Ascending aorta (tissue), 2 donors: ENCODE measurements at regions not wholly inside any gene's neighbourhood (a gene's known extent, or its start where the extent isn't known, plus 50 kb on each side); places are given as distances from the start of the nearest gene placed in this dataset.

Source experiments
- DNase-seq, 2 donors: peaks; one replicate each; pipeline ENCODE4 v3.0.0-alpha.2; 2019; ENCODE audit warnings: low spot score in 2 of 2
- H3K27ac ChIP-seq, 2 donors: fragments of 200-600 bp; sonication (generic); one replicate each; pipeline ENCODE4 v1.5.1; 2016 to 2017; ENCODE audit warnings: mild to moderate bottlenecking in 1 of 2
- H3K27me3 ChIP-seq: fragments of 200-600 bp; sonication (generic); one replicate; pipeline ENCODE4 v1.5.1; 2017
- H3K36me3 ChIP-seq, 2 donors: fragments of 200-600 bp; sonication (generic); one replicate each; pipeline ENCODE4 v1.5.1; 2016
- H3K4me1 ChIP-seq, 2 donors: fragments of 200-600 bp; sonication (generic); one replicate each; pipeline ENCODE4 v1.5.1; 2016 to 2017; ENCODE audit warnings: mild to moderate bottlenecking in 1 of 2
- H3K4me3 ChIP-seq, 2 donors: fragments of 200-600 bp; sonication (generic); one replicate each; pipeline ENCODE4 v1.5.1; 2016 to 2017; ENCODE audit warnings: mild to moderate bottlenecking in 1 of 2
- H3K9me3 ChIP-seq, 2 donors: fragments of 200-600 bp; sonication (generic); one replicate each; pipeline ENCODE4 v1.5.1; 2016
- intact Hi-C: fragments of 100-400 bp; cut with DNase I; formaldehyde crosslinking; loops from one replicate; pipeline ENCODE4 v1.15.1; 2023
- TF ChIP-seq, protein P1 (sequence below), 3 experiments: fragments of 200-600 bp in 2 of 3; fragments of 450-650 bp in 1 of 3; sonication (generic) in 2 of 3; IDR thresholded peaks; one replicate each; pipeline ENCODE4 v1.5.1; 2016 to 2019; ENCODE audit warnings: antibody characterized with exemption in 3 of 3, mild to moderate bottlenecking in 1 of 3, moderate library complexity in 1 of 3

GRCh38 chr15:91688811-91689210 is 164.7 kb upstream of the SLCO3A1 start:
- H3K4me3 ChIP-seq: no peak overlapping the region
- H3K4me1 ChIP-seq: no peaks in the 10 kb centered on the region
- H3K9me3 ChIP-seq: no peaks in the 10 kb centered on the region
- H3K27ac ChIP-seq: no peak overlapping the region
- no peaks in the 10 kb centered on the region for H3K36me3 ChIP-seq
- DNase-seq: no peak
- intact Hi-C loops: no loop called here
- TF ChIP-seq, protein P1, sequence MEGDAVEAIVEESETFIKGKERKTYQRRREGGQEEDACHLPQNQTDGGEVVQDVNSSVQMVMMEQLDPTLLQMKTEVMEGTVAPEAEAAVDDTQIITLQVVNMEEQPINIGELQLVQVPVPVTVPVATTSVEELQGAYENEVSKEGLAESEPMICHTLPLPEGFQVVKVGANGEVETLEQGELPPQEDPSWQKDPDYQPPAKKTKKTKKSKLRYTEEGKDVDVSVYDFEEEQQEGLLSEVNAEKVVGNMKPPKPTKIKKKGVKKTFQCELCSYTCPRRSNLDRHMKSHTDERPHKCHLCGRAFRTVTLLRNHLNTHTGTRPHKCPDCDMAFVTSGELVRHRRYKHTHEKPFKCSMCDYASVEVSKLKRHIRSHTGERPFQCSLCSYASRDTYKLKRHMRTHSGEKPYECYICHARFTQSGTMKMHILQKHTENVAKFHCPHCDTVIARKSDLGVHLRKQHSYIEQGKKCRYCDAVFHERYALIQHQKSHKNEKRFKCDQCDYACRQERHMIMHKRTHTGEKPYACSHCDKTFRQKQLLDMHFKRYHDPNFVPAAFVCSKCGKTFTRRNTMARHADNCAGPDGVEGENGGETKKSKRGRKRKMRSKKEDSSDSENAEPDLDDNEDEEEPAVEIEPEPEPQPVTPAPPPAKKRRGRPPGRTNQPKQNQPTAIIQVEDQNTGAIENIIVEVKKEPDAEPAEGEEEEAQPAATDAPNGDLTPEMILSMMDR (IDR thresholded peaks at IDR 0.05): no peak
- H3K27me3 ChIP-seq: no peaks in the 10 kb centered on the region

DNA sequence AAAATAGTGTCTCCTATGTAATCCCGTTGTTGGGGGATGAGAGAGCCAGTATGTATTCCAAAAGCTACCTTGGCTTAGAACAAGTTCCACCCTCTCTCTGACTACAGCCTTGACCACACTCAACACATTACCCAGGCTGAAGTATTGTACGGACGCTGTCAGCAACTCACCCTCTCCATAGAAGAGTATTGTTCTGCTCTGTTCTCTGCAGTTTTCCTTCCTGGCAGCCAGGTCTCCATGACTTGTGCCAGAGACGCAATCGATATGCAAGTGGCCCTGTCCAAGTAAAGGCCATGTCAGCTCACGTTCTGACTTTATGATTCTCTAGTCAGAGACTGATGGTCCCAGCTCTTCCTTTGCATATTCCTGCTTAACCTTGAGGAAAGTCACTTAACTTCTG is 164.1 kb upstream of the SLCO3A1 start:
- H3K9me3 ChIP-seq: no peaks in the 10 kb centered on the region
- H3K27me3 ChIP-seq: no peaks in the 10 kb centered on the region
- intact Hi-C loops: no loop called here
- H3K36me3 ChIP-seq: no peaks in the 10 kb centered on the region
- no peak overlapping the region for H3K27ac ChIP-seq
- no peak overlapping the region for H3K4me3 ChIP-seq
- TF ChIP-seq, protein P1 (IDR thresholded peaks at IDR 0.05): no peak
- no peak for DNase-seq
- peaks cover 0 to 3% of the 10 kb centered on the region in 2 donors for H3K4me1 ChIP-seq

DNA sequence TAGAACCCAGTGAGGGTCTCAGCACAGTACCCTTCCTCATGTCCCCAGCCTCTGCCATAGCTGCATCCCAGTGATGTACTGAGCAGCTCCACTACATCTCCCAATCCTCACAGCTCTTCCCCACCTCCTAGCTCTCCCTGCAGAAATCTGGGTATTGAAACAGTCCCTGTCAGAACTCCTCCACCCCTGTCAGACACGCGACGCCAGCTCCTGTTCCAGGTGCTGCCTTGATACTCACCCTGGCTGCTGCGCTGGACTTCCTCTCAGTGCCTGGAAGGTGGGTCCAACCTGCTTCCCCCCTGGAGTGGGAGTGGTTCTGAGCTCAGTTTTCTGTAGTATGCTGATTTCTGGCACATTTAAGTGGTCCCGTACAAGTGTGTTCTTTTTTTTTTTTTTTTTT is 160.9 kb upstream of the SLCO3A1 start:
- peak overlapping the region in 1 of 2 donors; percentile 72 for H3K27ac ChIP-seq
- peaks cover 0 to 3% of the 10 kb centered on the region in 2 donors for H3K4me1 ChIP-seq
- no peaks in the 10 kb centered on the region for H3K9me3 ChIP-seq
- no peaks in the 10 kb centered on the region for H3K36me3 ChIP-seq
- TF ChIP-seq, protein P1 (IDR thresholded peaks at IDR 0.05): no peak
- intact Hi-C loops: loop anchor here (10.0 kb wide), 1 partner anchor 232 kb away; no protein-coding TSS in a partner anchor
- no peak for DNase-seq
- H3K27me3 ChIP-seq: no peaks in the 10 kb centered on the region
- H3K4me3 ChIP-seq: no peak overlapping the region

DNA sequence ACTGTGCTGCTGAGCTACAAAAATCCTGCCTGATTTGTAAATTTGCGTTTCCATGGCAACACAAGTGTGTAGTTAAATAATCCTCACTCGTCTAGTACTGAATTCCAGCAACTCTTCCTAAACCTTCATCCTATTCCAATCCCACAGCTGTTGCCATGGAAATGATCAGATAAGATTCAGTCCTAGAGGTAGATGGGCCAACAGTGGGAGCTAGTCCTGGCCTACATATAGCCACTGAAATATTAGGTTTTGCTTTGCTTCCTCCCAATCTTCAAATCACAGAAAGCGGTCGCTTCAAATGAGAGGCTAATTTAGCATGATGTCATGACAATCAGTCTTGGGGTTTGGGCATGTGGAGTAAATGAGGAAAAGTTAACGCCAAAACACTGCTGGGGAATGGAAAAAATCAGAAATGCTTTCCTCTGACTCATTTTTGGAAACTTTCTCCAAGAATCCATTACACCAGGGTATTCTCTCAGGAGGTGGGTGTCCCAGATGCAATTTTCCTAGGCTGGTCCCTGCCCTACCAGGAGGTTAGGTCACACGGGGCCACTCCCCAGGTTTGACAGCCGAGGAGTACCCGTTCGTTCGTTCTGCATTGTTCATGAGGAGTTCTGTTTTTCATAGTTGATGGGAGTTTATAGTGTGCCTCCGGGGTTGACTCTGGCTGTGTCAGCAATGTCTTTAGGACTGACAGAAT is 159.2 kb upstream of the SLCO3A1 start:
- Histone ChIP-seq H3K27ac (peak overlapping the region; percentile 72 to 81), H3K4me1 (peaks cover 0 to 3% of the 10 kb centered on the region in 2 donors), H3K36me3 (no peaks in the 10 kb centered on the region), H3K27me3 (no peaks in the 10 kb centered on the region), H3K4me3 (peak overlapping the region in 1 of 2 donors; percentile 51), H3K9me3 (no peaks in the 10 kb centered on the region)
- DNase-seq: peak in 1 of 2 donors; percentile 74
- intact Hi-C loops: loop anchor here (2.0 to 10.0 kb wide), 2 partner anchors 159 to 231 kb away; partner anchors contain the start of gene SLCO3A1
- TF ChIP-seq, protein P1 (IDR thresholded peaks at IDR 0.05): no peak

DNA sequence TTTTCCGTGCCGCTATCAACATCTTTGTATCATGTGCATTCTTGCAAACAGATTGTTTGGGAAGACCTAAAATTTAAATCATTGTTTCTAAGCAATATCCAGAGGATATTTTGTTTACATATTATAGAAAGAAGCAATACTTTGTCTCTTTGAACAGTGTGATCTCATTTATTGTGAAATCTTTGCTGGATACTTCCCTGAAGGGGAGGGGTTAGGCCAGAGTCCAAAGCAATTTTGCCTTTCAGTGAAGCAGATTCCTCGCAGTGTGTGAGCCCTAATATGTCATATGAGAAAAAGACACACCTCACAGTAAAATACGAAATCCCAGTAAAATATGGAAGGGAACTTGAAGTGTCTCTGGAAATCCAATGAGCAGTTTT is 158.7 kb upstream of the SLCO3A1 start:
- TF ChIP-seq, protein P1 (IDR thresholded peaks at IDR 0.05): no peak
- peak in 1 of 2 donors; percentile 81 for DNase-seq
- peaks cover 0 to 3% of the 10 kb centered on the region in 2 donors for H3K4me1 ChIP-seq
- intact Hi-C loops: loop anchor here (2.0 to 10.0 kb wide), 2 partner anchors 158 to 230 kb away; partner anchors contain the start of gene SLCO3A1
- H3K4me3 ChIP-seq: peak overlapping the region in 1 of 2 donors; percentile 51
- H3K36me3 ChIP-seq: no peaks in the 10 kb centered on the region
- peak overlapping the region; percentile 72 to 81 for H3K27ac ChIP-seq
- no peaks in the 10 kb centered on the region for H3K27me3 ChIP-seq
- no peaks in the 10 kb centered on the region for H3K9me3 ChIP-seq
